Ascending aorta (tissue), 2 donors: ENCODE measurements at regions not wholly inside any gene's neighbourhood (a gene's known extent, or its start where the extent isn't known, plus 50 kb on each side); places are given as distances from the start of the nearest gene placed in this dataset.

ENCODE experiments used
- DNase-seq, 2 donors: peaks; one replicate each; pipeline ENCODE4 v3.0.0-alpha.2; 2019; ENCODE audit warnings: low spot score in 2 of 2
- H3K27ac ChIP-seq, 2 donors: fragments of 200-600 bp; sonication (generic); one replicate each; pipeline ENCODE4 v1.5.1; 2016 to 2017; ENCODE audit warnings: mild to moderate bottlenecking in 1 of 2
- H3K27me3 ChIP-seq: fragments of 200-600 bp; sonication (generic); one replicate; pipeline ENCODE4 v1.5.1; 2017
- H3K36me3 ChIP-seq, 2 donors: fragments of 200-600 bp; sonication (generic); one replicate each; pipeline ENCODE4 v1.5.1; 2016
- H3K4me1 ChIP-seq, 2 donors: fragments of 200-600 bp; sonication (generic); one replicate each; pipeline ENCODE4 v1.5.1; 2016 to 2017; ENCODE audit warnings: mild to moderate bottlenecking in 1 of 2
- H3K4me3 ChIP-seq, 2 donors: fragments of 200-600 bp; sonication (generic); one replicate each; pipeline ENCODE4 v1.5.1; 2016 to 2017; ENCODE audit warnings: mild to moderate bottlenecking in 1 of 2
- H3K9me3 ChIP-seq, 2 donors: fragments of 200-600 bp; sonication (generic); one replicate each; pipeline ENCODE4 v1.5.1; 2016
- intact Hi-C: fragments of 100-400 bp; cut with DNase I; formaldehyde crosslinking; loops from one replicate; pipeline ENCODE4 v1.15.1; 2023
- TF ChIP-seq, protein P1 (sequence below), 3 experiments: fragments of 200-600 bp in 2 of 3; fragments of 450-650 bp in 1 of 3; sonication (generic) in 2 of 3; IDR thresholded peaks; one replicate each; pipeline ENCODE4 v1.5.1; 2016 to 2019; ENCODE audit warnings: antibody characterized with exemption in 3 of 3, mild to moderate bottlenecking in 1 of 3, moderate library complexity in 1 of 3

GRCh38 chr5:68405784-68406743 lies 190.5 kb downstream of the PIK3R1 start:
- Histone ChIP-seq H3K27ac (no peak overlapping the region), H3K36me3 (no peaks in the 10 kb centered on the region), H3K27me3 (no peaks in the 10 kb centered on the region), H3K9me3 (no peaks in the 10 kb centered on the region), H3K4me3 (no peak overlapping the region), H3K4me1 (no peaks in the 10 kb centered on the region)
- no peak for DNase-seq
- intact Hi-C loops, result no loop called here
- TF ChIP-seq, protein P1, sequence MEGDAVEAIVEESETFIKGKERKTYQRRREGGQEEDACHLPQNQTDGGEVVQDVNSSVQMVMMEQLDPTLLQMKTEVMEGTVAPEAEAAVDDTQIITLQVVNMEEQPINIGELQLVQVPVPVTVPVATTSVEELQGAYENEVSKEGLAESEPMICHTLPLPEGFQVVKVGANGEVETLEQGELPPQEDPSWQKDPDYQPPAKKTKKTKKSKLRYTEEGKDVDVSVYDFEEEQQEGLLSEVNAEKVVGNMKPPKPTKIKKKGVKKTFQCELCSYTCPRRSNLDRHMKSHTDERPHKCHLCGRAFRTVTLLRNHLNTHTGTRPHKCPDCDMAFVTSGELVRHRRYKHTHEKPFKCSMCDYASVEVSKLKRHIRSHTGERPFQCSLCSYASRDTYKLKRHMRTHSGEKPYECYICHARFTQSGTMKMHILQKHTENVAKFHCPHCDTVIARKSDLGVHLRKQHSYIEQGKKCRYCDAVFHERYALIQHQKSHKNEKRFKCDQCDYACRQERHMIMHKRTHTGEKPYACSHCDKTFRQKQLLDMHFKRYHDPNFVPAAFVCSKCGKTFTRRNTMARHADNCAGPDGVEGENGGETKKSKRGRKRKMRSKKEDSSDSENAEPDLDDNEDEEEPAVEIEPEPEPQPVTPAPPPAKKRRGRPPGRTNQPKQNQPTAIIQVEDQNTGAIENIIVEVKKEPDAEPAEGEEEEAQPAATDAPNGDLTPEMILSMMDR (IDR thresholded peaks at IDR 0.05), result no peak

GRCh38 chr5:68406767-68407241 lies 191.2 kb downstream of the PIK3R1 start:
- Histone ChIP-seq H3K4me1 (no peaks in the 10 kb centered on the region), H3K27ac (no peak overlapping the region), H3K27me3 (no peaks in the 10 kb centered on the region), H3K36me3 (no peaks in the 10 kb centered on the region), H3K4me3 (no peak overlapping the region), H3K9me3 (no peaks in the 10 kb centered on the region)
- no peak for DNase-seq
- intact Hi-C loops, result no loop called here
- TF ChIP-seq, protein P1 (IDR thresholded peaks at IDR 0.05), result no peak

DNA sequence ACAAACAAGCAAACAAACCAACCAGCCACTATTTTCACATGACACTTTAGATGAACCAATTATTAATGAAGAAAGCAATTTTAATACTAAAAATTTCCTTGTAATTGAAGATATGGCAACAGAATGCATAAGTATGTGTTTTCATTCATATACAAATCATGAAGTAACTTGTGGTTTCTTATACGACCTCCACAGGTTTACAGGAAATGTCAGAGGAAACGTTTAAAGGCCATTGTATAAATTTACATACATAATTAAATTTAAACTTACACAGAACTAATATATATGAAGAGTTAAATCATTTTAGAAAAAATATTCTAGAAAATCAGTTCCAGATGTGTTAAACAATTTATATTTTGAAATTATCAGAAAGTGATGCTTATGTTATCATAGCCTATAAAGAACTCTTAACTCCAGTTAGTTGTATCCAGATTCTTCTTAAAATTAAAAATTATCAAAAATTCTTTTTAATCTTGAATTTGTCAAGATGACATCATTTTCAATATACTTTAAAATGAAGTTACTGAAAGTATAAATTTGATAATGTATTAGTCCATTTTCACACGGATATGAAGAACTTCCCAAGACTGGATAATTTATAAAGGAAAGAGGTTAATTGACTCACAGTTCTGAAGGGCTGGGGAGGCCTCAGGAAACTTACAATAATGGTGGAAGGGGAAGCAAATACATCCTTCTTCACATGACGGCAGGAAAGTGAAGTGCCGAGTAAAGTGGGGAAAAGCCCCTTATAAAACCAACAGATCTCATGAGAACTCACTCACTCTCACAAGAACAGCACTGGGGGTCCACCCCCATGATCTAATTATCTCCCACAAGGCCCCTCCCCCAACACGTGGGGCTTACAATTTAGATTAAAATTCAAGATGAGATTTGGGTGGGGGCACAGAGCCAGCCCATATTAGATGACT lies 192.0 kb downstream of the PIK3R1 start:
- Histone ChIP-seq H3K4me3 (no peak overlapping the region), H3K27me3 (no peaks in the 10 kb centered on the region), H3K36me3 (no peaks in the 10 kb centered on the region), H3K9me3 (no peaks in the 10 kb centered on the region), H3K27ac (no peak overlapping the region), H3K4me1 (no peaks in the 10 kb centered on the region)
- TF ChIP-seq, protein P1 (IDR thresholded peaks at IDR 0.05), result no peak
- intact Hi-C loops, result no loop called here
- DNase-seq, result no peak

DNA sequence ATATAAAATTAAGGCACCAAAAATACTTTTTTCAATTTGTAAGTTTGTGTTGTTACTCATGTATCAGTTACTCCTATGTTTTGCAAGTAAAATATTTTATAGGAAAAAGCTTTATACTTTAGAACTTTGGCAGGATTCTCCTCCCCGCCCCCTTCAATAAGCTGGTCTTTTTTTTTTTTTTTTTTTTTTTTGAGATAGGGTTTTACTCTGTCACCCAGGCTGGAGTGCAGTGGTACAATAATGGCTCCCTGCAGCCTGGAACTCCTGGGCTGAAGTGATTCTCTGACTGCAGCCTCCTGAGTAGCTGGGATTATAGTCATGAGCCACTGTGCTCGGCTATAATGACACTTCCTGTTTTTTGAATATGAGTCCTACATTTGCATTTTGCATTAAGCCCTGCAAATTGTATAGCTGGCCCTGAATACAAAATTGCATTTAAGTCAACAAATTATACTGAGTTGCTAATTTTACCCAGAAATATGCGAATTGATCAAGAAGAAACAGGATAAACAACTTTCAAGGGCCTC lies 192.9 kb downstream of the PIK3R1 start:
- Histone ChIP-seq H3K27me3 (no peaks in the 10 kb centered on the region), H3K27ac (no peak overlapping the region), H3K36me3 (no peaks in the 10 kb centered on the region), H3K9me3 (no peaks in the 10 kb centered on the region), H3K4me1 (no peaks in the 10 kb centered on the region), H3K4me3 (no peak overlapping the region)
- TF ChIP-seq, protein P1 (IDR thresholded peaks at IDR 0.05), result no peak
- intact Hi-C loops, result no loop called here
- no peak for DNase-seq

GRCh38 chr5:68409259-68409658 lies 193.7 kb downstream of the PIK3R1 start:
- Histone ChIP-seq H3K27me3 (no peaks in the 10 kb centered on the region), H3K27ac (no peak overlapping the region), H3K9me3 (no peaks in the 10 kb centered on the region), H3K36me3 (no peaks in the 10 kb centered on the region), H3K4me1 (no peaks in the 10 kb centered on the region), H3K4me3 (no peak overlapping the region)
- TF ChIP-seq, protein P1 (IDR thresholded peaks at IDR 0.05), result no peak
- intact Hi-C loops, result no loop called here
- DNase-seq, result no peak
